Lower leg skin (tissue), 3 donors: ENCODE measurements at regions not wholly inside any gene's neighbourhood (a gene's known extent, or its start where the extent isn't known, plus 50 kb on each side); places are given as distances from the start of the nearest gene placed in this dataset.

Experiments
- CTCF ChIP-seq, 3 donors: fragments of 450-650 bp; IDR thresholded peaks; one replicate each; pipeline ENCODE4 v1.5.1; 2016; ENCODE audit warnings: antibody characterized with exemption in 3 of 3, mild to moderate bottlenecking in 3 of 3, moderate library complexity in 2 of 3
- POLR2A ChIP-seq, 2 donors: fragments of 450-650 bp; IDR thresholded peaks; one replicate each; pipeline ENCODE4 v1.6.1; 2016 to 2017; ENCODE audit warnings: antibody characterized with exemption in 2 of 2, mild to moderate bottlenecking in 1 of 2, moderate library complexity in 1 of 2

- TF ChIP-seq POLR2A (IDR thresholded peaks at IDR 0.05) (no peak), CTCF (IDR thresholded peaks at IDR 0.05) (no peak)
Observed at GRCh38 chr13:82002710-82003109, 1661.8 kb upstream of the SPRY2 start.
